NB4 (cell line): ENCODE measurements at regions not wholly inside any gene's neighbourhood (a gene's known extent, or its start where the extent isn't known, plus 50 kb on each side); places are given as distances from the start of the nearest gene placed in this dataset.

Source experiments
- MAX ChIP-seq: IDR thresholded peaks from 2 replicates; pipeline ENCODE4 v1.6.1; 2011; ENCODE audit warnings: low read depth, low read length
- MYC ChIP-seq: IDR thresholded peaks from 2 replicates; pipeline ENCODE4 v1.6.1; 2011; ENCODE audit warnings: low read depth, low read length
- POLR2A ChIP-seq: IDR thresholded peaks from 2 replicates; pipeline ENCODE4 v1.6.1; 2011; ENCODE audit warnings: mild to moderate bottlenecking; ENCODE audit not compliant: insufficient read length; ENCODE audit errors: extremely low read depth
- TF ChIP-seq, protein P1 (sequence below): IDR thresholded peaks from one replicate; pipeline ENCODE4 v1.5.1; 2012; ENCODE audit warnings: low read depth, low read length

DNA sequence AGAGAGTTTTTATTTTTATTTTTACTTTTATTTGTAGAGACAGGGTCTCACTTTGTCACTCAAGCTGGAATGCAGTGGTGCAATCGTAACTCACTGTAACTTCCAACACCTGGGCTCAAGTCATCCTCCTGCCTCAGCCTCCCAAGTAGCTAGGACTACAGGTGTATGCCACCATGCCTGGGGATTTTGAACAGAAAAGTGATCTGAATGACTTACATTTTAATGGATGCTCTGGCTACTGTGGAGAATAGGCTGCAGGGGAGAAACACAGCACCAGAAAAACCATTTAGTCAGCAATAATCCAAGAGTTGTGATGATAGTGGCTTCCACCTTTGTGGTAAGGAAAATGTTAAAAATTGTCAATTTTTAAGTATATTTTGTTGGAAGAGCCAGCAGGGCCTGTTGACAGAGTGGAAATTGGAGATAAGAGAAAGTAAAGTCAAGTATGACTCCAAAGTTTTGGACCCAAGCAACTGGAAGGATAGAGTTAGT, 106.0 kb upstream of the LOC128125822 start:
- TF ChIP-seq, protein P1, sequence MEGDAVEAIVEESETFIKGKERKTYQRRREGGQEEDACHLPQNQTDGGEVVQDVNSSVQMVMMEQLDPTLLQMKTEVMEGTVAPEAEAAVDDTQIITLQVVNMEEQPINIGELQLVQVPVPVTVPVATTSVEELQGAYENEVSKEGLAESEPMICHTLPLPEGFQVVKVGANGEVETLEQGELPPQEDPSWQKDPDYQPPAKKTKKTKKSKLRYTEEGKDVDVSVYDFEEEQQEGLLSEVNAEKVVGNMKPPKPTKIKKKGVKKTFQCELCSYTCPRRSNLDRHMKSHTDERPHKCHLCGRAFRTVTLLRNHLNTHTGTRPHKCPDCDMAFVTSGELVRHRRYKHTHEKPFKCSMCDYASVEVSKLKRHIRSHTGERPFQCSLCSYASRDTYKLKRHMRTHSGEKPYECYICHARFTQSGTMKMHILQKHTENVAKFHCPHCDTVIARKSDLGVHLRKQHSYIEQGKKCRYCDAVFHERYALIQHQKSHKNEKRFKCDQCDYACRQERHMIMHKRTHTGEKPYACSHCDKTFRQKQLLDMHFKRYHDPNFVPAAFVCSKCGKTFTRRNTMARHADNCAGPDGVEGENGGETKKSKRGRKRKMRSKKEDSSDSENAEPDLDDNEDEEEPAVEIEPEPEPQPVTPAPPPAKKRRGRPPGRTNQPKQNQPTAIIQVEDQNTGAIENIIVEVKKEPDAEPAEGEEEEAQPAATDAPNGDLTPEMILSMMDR = no peak
- TF ChIP-seq POLR2A = no peak
- no peak for TF ChIP-seq MYC
- TF ChIP-seq MAX = no peak
